Activated CD8-positive, alpha-beta memory T cell treated with anti-CD3 and anti-CD28 coated beads, Interleukin-2, amount 10 ng/mL, durations not matched to agents 7 days and 5 days (primary cell): ENCODE measurements at regions not wholly inside any gene's neighbourhood (a gene's known extent, or its start where the extent isn't known, plus 50 kb on each side); places are given as distances from the start of the nearest gene placed in this dataset.

ENCODE experiments used
- ATAC-seq: fragments of 150-1000 bp; cut with Tn5 transposase; one replicate; pipeline ENCODE4 v1.10.0; 2021; ENCODE audit warnings: moderate library complexity
- CTCF ChIA-PET: fragments of 350-600 bp; sonication (Branson Sonifier 250); formaldehyde crosslinking; loops from one replicate; lab custom pipeline; 2021; ENCODE audit warnings: antibody characterized with exemption; lab: Charles Lee
- DNase-seq: peaks from one replicate; pipeline ENCODE4 v3.0.0-alpha.2; 2020
- H3K27ac Mint-ChIP-seq: one replicate; pipeline ENCODE4 v1.8.0; 2021; ENCODE audit warnings: mild to moderate bottlenecking, mixed read lengths
- H3K27me3 Mint-ChIP-seq: one replicate; pipeline ENCODE4 v1.8.0; 2021; ENCODE audit warnings: mixed read lengths
- H3K36me3 Mint-ChIP-seq: one replicate; pipeline ENCODE4 v1.8.0; 2021; ENCODE audit warnings: mild to moderate bottlenecking, mixed read lengths
- H3K4me1 Mint-ChIP-seq: one replicate; pipeline ENCODE4 v1.8.0; 2021; ENCODE audit warnings: mixed read lengths
- H3K4me3 Mint-ChIP-seq: one replicate; pipeline ENCODE4 v1.8.0; 2021; ENCODE audit warnings: mild to moderate bottlenecking, moderate library complexity, mixed read lengths
- H3K9me3 Mint-ChIP-seq: one replicate; pipeline ENCODE4 v1.8.0; 2022; ENCODE audit warnings: low read depth, mixed read lengths

GRCh38 chr9:119662329-119662728 lies 293.1 kb upstream of the BRINP1 start:
- Mint-ChIP-seq H3K4me1 (no peaks in the 10 kb centered on the region), H3K36me3 (no peaks in the 10 kb centered on the region), H3K27ac (no peak overlapping the region), H3K4me3 (no peak overlapping the region), H3K27me3 (no peaks in the 10 kb centered on the region), H3K9me3 (no peaks in the 10 kb centered on the region)
- ATAC-seq (no peak), DNase-seq (no peak)
- CTCF ChIA-PET: no interaction called here

GRCh38 chr9:119652931-119653330 lies 283.7 kb upstream of the BRINP1 start:
- DNase-seq (no peak), ATAC-seq (no peak)
- no peak overlapping the region for H3K27ac Mint-ChIP-seq
- H3K36me3 Mint-ChIP-seq: no peaks in the 10 kb centered on the region
- H3K27me3 Mint-ChIP-seq: no peaks in the 10 kb centered on the region
- CTCF ChIA-PET: no interaction called here
- no peaks in the 10 kb centered on the region for H3K4me1 Mint-ChIP-seq
- H3K9me3 Mint-ChIP-seq: peaks cover 3% of the 10 kb centered on the region
- H3K4me3 Mint-ChIP-seq: no peak overlapping the region

GRCh38 chr9:119649205-119649604 lies 280.0 kb upstream of the BRINP1 start:
- DNase-seq (no peak), ATAC-seq (no peak)
- no peaks in the 10 kb centered on the region for H3K36me3 Mint-ChIP-seq
- no peaks in the 10 kb centered on the region for H3K27me3 Mint-ChIP-seq
- CTCF ChIA-PET: no interaction called here
- no peak overlapping the region for H3K4me3 Mint-ChIP-seq
- H3K27ac Mint-ChIP-seq: no peak overlapping the region
- peaks cover 5% of the 10 kb centered on the region for H3K9me3 Mint-ChIP-seq
- H3K4me1 Mint-ChIP-seq: no peaks in the 10 kb centered on the region

GRCh38 chr9:119639287-119639955 lies 270.2 kb upstream of the BRINP1 start:
- no peaks in the 10 kb centered on the region for H3K4me1 Mint-ChIP-seq
- H3K4me3 Mint-ChIP-seq: no peak overlapping the region
- H3K9me3 Mint-ChIP-seq: peaks cover 9% of the 10 kb centered on the region
- CTCF ChIA-PET: no interaction called here
- no peak for DNase-seq
- H3K27me3 Mint-ChIP-seq: no peaks in the 10 kb centered on the region
- no peaks in the 10 kb centered on the region for H3K36me3 Mint-ChIP-seq
- no peak overlapping the region for H3K27ac Mint-ChIP-seq
- no peak for ATAC-seq

GRCh38 chr9:119634006-119634405 lies 264.8 kb upstream of the BRINP1 start:
- no peak for DNase-seq
- CTCF ChIA-PET: no interaction called here
- no peaks in the 10 kb centered on the region for H3K27me3 Mint-ChIP-seq
- ATAC-seq: no peak
- peaks cover 3% of the 10 kb centered on the region for H3K9me3 Mint-ChIP-seq
- H3K36me3 Mint-ChIP-seq: no peaks in the 10 kb centered on the region
- no peak overlapping the region for H3K4me3 Mint-ChIP-seq
- no peaks in the 10 kb centered on the region for H3K4me1 Mint-ChIP-seq
- no peak overlapping the region for H3K27ac Mint-ChIP-seq

GRCh38 chr9:119611565-119611964 lies 242.3 kb upstream of the BRINP1 start:
- ATAC-seq (no peak), DNase-seq (no peak)
- Mint-ChIP-seq H3K36me3 (no peaks in the 10 kb centered on the region), H3K27me3 (no peaks in the 10 kb centered on the region), H3K27ac (no peak overlapping the region), H3K9me3 (peaks cover 2% of the 10 kb centered on the region), H3K4me1 (no peaks in the 10 kb centered on the region), H3K4me3 (no peak overlapping the region)
- CTCF ChIA-PET: no interaction called here

- Mint-ChIP-seq H3K27ac (no peak overlapping the region), H3K27me3 (no peaks in the 10 kb centered on the region), H3K36me3 (no peaks in the 10 kb centered on the region), H3K4me1 (no peaks in the 10 kb centered on the region), H3K4me3 (no peak overlapping the region), H3K9me3 (no peaks in the 10 kb centered on the region)
- CTCF ChIA-PET: interaction anchor here (0.6 kb wide), 1 partner anchor 241 kb away, joined by 4 read pairs; no protein-coding TSS in a partner anchor
- ATAC-seq (no peak), DNase-seq (no peak)
These were observed 240.2 kb upstream of the BRINP1 start for GRCh38 chr9:119609277-119609971.

- Mint-ChIP-seq H3K9me3 (peaks cover 4% of the 10 kb centered on the region), H3K27me3 (no peaks in the 10 kb centered on the region), H3K36me3 (no peaks in the 10 kb centered on the region), H3K4me1 (no peaks in the 10 kb centered on the region), H3K4me3 (no peak overlapping the region), H3K27ac (no peak overlapping the region)
- CTCF ChIA-PET: no interaction called here
- DNase-seq (no peak), ATAC-seq (no peak)
These were observed 232.4 kb upstream of the BRINP1 start for GRCh38 chr9:119601632-119602031.

GRCh38 chr9:119597499-119597898 lies 228.3 kb upstream of the BRINP1 start:
- no peaks in the 10 kb centered on the region for H3K27me3 Mint-ChIP-seq
- peaks cover 4% of the 10 kb centered on the region for H3K9me3 Mint-ChIP-seq
- CTCF ChIA-PET: no interaction called here
- no peak overlapping the region for H3K27ac Mint-ChIP-seq
- DNase-seq: no peak
- H3K36me3 Mint-ChIP-seq: no peaks in the 10 kb centered on the region
- H3K4me3 Mint-ChIP-seq: no peak overlapping the region
- ATAC-seq: no peak
- no peaks in the 10 kb centered on the region for H3K4me1 Mint-ChIP-seq

- Mint-ChIP-seq H3K27ac (no peak overlapping the region), H3K9me3 (peaks cover 4% of the 10 kb centered on the region), H3K36me3 (no peaks in the 10 kb centered on the region), H3K4me1 (no peaks in the 10 kb centered on the region), H3K4me3 (no peak overlapping the region), H3K27me3 (no peaks in the 10 kb centered on the region)
- ATAC-seq (no peak), DNase-seq (no peak)
- CTCF ChIA-PET: no interaction called here
These were observed 227.5 kb upstream of the BRINP1 start for GRCh38 chr9:119596703-119597102.

- no peaks in the 10 kb centered on the region for H3K4me1 Mint-ChIP-seq
- CTCF ChIA-PET: interaction anchor here (1.1 kb wide), 1 partner anchor 15 kb away, joined by 3 read pairs; no protein-coding TSS in a partner anchor
- H3K4me3 Mint-ChIP-seq: no peak overlapping the region
These were observed 219.9 kb upstream of the BRINP1 start for GRCh38 chr9:119588874-119589744.

GRCh38 chr9:119577881-119578280 lies 208.6 kb upstream of the BRINP1 start:
- no peak overlapping the region for H3K27ac Mint-ChIP-seq
- CTCF ChIA-PET: no interaction called here
- H3K9me3 Mint-ChIP-seq: peaks cover 3% of the 10 kb centered on the region
- DNase-seq (no peak), ATAC-seq (no peak)
- no peaks in the 10 kb centered on the region for H3K4me1 Mint-ChIP-seq
- H3K27me3 Mint-ChIP-seq: no peaks in the 10 kb centered on the region
- no peak overlapping the region for H3K4me3 Mint-ChIP-seq
- H3K36me3 Mint-ChIP-seq: no peaks in the 10 kb centered on the region

More at GRCh38 chr9:119588874-119589744, 219.9 kb upstream of the BRINP1 start:
- DNase-seq: no peak
- ATAC-seq: no peak
- Mint-ChIP-seq H3K36me3 (no peaks in the 10 kb centered on the region), H3K27me3 (no peaks in the 10 kb centered on the region), H3K9me3 (no peaks in the 10 kb centered on the region), H3K27ac (no peak overlapping the region)

GRCh38 chr9:119559986-119560385 lies 190.8 kb upstream of the BRINP1 start:
- no peak for DNase-seq
- CTCF ChIA-PET: no interaction called here

More at GRCh38 chr9:119559986-119560385, 190.8 kb upstream of the BRINP1 start:
- H3K9me3 Mint-ChIP-seq: no peaks in the 10 kb centered on the region
- no peak overlapping the region for H3K4me3 Mint-ChIP-seq
- H3K36me3 Mint-ChIP-seq: no peaks in the 10 kb centered on the region
- ATAC-seq: no peak
- no peaks in the 10 kb centered on the region for H3K4me1 Mint-ChIP-seq
- no peak overlapping the region for H3K27ac Mint-ChIP-seq
- H3K27me3 Mint-ChIP-seq: peaks cover 2% of the 10 kb centered on the region
